Mammary epithelial cell (primary cell): ENCODE measurements at regions not wholly inside any gene's neighbourhood (a gene's known extent, or its start where the extent isn't known, plus 50 kb on each side); places are given as distances from the start of the nearest gene placed in this dataset.

ENCODE experiments used
- CTCF ChIP-seq, 2 donors: IDR thresholded peaks in 1 of 2; conservative IDR thresholded peaks in 1 of 2; 2 replicates each; pipeline ENCODE4 v1.5.1; 2011 to 2012; ENCODE audit warnings: inconsistent platforms in 2 of 2, low read length in 2 of 2, mild to moderate bottlenecking in 2 of 2, control low read depth in 1 of 2, low read depth in 1 of 2; ENCODE audit not compliant: insufficient read depth in 1 of 2; ENCODE audit errors: extremely low read depth in 1 of 2
- EZH2 ChIP-seq: IDR thresholded peaks from 2 replicates; pipeline ENCODE4 v1.6.1; 2012; ENCODE audit warnings: low read length, inconsistent platforms, borderline replicate concordance

GRCh38 chr17:69962436-69962995, 112.5 kb upstream of the KCNJ16 start:
- TF ChIP-seq CTCF (conservative IDR thresholded peaks at IDR 0.05 in 1 of 2, IDR thresholded peaks at IDR 0.05 in 1 of 2; ENCODE audit: extremely low read depth in 1 of 2, insufficient read depth in 1 of 2, low read depth in 1 of 2, low read length in 2 of 2) (no peak), EZH2 (no peak)
